Endodermal cell (in vitro differentiated cells): ENCODE measurements at regions not wholly inside any gene's neighbourhood (a gene's known extent, or its start where the extent isn't known, plus 50 kb on each side); places are given as distances from the start of the nearest gene placed in this dataset.
"Not testable (repeated sequence)": the region's sequence is repeated elsewhere in the genome, so short reads cannot be mapped to it uniquely, and the experiment has no call there.

Source experiments
- DNase-seq: peaks from one replicate; pipeline ENCODE4 v3.0.0-alpha.2; 2017
- H3K27ac ChIP-seq: 2 replicates; pipeline ENCODE4 v1.5.1; 2013; ENCODE audit warnings: mild to moderate bottlenecking, low read depth, low read length, moderate library complexity
- H3K27me3 ChIP-seq: 2 replicates; pipeline ENCODE4 v1.6.1; 2013; ENCODE audit warnings: mild to moderate bottlenecking, low read length, moderate library complexity; ENCODE audit not compliant: insufficient read depth, control insufficient read depth, poor library complexity, severe bottlenecking
- H3K36me3 ChIP-seq: 2 replicates; pipeline ENCODE4 v1.7.0; 2013; ENCODE audit warnings: mild to moderate bottlenecking, low read length, moderate library complexity; ENCODE audit not compliant: control insufficient read depth, insufficient read depth
- H3K4me1 ChIP-seq: one replicate; pipeline ENCODE4 v1.7.0; 2013; ENCODE audit warnings: low read length; ENCODE audit not compliant: control insufficient read depth, insufficient read depth
- H3K4me3 ChIP-seq: 2 replicates; pipeline ENCODE4 v1.5.1; 2013; ENCODE audit warnings: mild to moderate bottlenecking, low read length, moderate library complexity
- H3K9ac ChIP-seq: 2 replicates; pipeline ENCODE4 v1.6.1; 2013; ENCODE audit warnings: mild to moderate bottlenecking, low read length, moderate library complexity; ENCODE audit not compliant: poor library complexity, severe bottlenecking; ENCODE audit errors: extremely low read depth
- H3K9me3 ChIP-seq: 2 replicates; pipeline ENCODE4 v1.6.1; 2013; ENCODE audit warnings: mild to moderate bottlenecking, low read length, moderate library complexity; ENCODE audit not compliant: control insufficient read depth
- H3K27ac Mint-ChIP-seq: 2 replicates; pipeline ENCODE4 v1.8.0; 2020; ENCODE audit warnings: mixed read lengths
- H3K27me3 Mint-ChIP-seq: 2 replicates; pipeline ENCODE4 v1.8.0; 2021; ENCODE audit warnings: mild to moderate bottlenecking, mixed read lengths; ENCODE audit not compliant: insufficient read depth
- H3K36me3 Mint-ChIP-seq: 2 replicates; pipeline ENCODE4 v1.8.0; 2020; ENCODE audit warnings: low read depth, mixed read lengths
- H3K4me1 Mint-ChIP-seq: 2 replicates; pipeline ENCODE4 v1.8.0; 2020; ENCODE audit warnings: mixed read lengths
- H3K4me3 Mint-ChIP-seq: 2 replicates; pipeline ENCODE4 v1.8.0; 2020; ENCODE audit warnings: mild to moderate bottlenecking, moderate library complexity, mixed read lengths
- H3K9me3 Mint-ChIP-seq: 2 replicates; pipeline ENCODE4 v1.8.0; 2020; ENCODE audit warnings: mild to moderate bottlenecking, mixed read lengths
- CTCF ChIP-seq: fragments of 200-600 bp; sonication (generic); conservative IDR thresholded peaks from 2 replicates; pipeline ENCODE4 v1.5.0; 2021; ENCODE audit warnings: antibody characterized with exemption, mild to moderate bottlenecking
- WGBS, 2 experiments: methylation state at CpG; one replicate each; pipeline versions ENCODE4 v1.1.5 to v1.1.7; 2013; ENCODE audit warnings: missing lambda C conversion rate in 2 of 2, mixed read lengths in 1 of 2; ENCODE audit not compliant: insufficient coverage in 1 of 2, insufficient read length in 1 of 2; 5-methylcytosine and 5-hydroxymethylcytosine counted together

- WGBS, 2 experiments = 89% methylated on average over 7 of the region's 8 CpGs; no CpG with 5 or more reads in 1 of the 2 experiments
- Mint-ChIP-seq H3K27me3 (peaks cover 1% of the 10 kb centered on the region), H3K9me3 (peaks cover 9% of the 10 kb centered on the region), H3K4me3 (no peak overlapping the region), H3K36me3 (peaks cover 5% of the 10 kb centered on the region), H3K27ac (no peak overlapping the region), H3K4me1 (peaks cover 8% of the 10 kb centered on the region)
- DNase-seq = no peak
- peaks cover 7% of the 10 kb centered on the region for H3K9me3 ChIP-seq
- H3K27ac ChIP-seq = no peak overlapping the region
- no peak overlapping the region for H3K9ac ChIP-seq
- TF ChIP-seq CTCF = no peak
- no peak overlapping the region for H3K4me3 ChIP-seq
- H3K36me3 ChIP-seq = no peaks in the 10 kb centered on the region
- no peaks in the 10 kb centered on the region for H3K4me1 ChIP-seq
- H3K27me3 ChIP-seq = no peaks in the 10 kb centered on the region
Observed at GRCh38 chr2:109721626-109722025, 72.5 kb upstream of the RGPD5 start.

- Mint-ChIP-seq H3K4me3 (no peak overlapping the region), H3K9me3 (peaks cover 9% of the 10 kb centered on the region), H3K27ac (no peak overlapping the region), H3K4me1 (peaks cover 9% of the 10 kb centered on the region), H3K27me3 (peaks cover 1% of the 10 kb centered on the region), H3K36me3 (peaks cover 5% of the 10 kb centered on the region)
- TF ChIP-seq CTCF = no peak
- Histone ChIP-seq H3K9ac (no peak overlapping the region), H3K27ac (no peak overlapping the region), H3K36me3 (no peaks in the 10 kb centered on the region), H3K4me1 (no peaks in the 10 kb centered on the region), H3K27me3 (no peaks in the 10 kb centered on the region), H3K9me3 (peaks cover 7% of the 10 kb centered on the region), H3K4me3 (no peak overlapping the region)
- 93 to 100% methylated on average over 1 to 5 of the region's 5 CpGs for WGBS, 2 experiments
- no peak for DNase-seq
Observed at GRCh38 chr2:109722026-109722425, 72.1 kb upstream of the RGPD5 start.

GRCh38 chr2:109722640-109723039, 71.5 kb upstream of the RGPD5 start:
- not testable (repeated sequence) for H3K4me3 Mint-ChIP-seq, H3K27ac ChIP-seq, H3K4me1 ChIP-seq, H3K9me3 ChIP-seq, H3K27me3 Mint-ChIP-seq, H3K36me3 ChIP-seq, H3K4me1 Mint-ChIP-seq, H3K9ac ChIP-seq, H3K4me3 ChIP-seq, H3K9me3 Mint-ChIP-seq, H3K27me3 ChIP-seq, DNase-seq, H3K27ac Mint-ChIP-seq, H3K36me3 Mint-ChIP-seq
- 93 to 96% methylated on average over 3 of the region's 3 CpGs for WGBS, 2 experiments

GRCh38 chr2:109723153-109723552, 71.0 kb upstream of the RGPD5 start:
- not testable (repeated sequence) for H3K9me3 ChIP-seq, H3K27ac Mint-ChIP-seq, H3K36me3 Mint-ChIP-seq, H3K27me3 Mint-ChIP-seq, H3K4me1 Mint-ChIP-seq, H3K9ac ChIP-seq, H3K4me3 ChIP-seq, H3K4me3 Mint-ChIP-seq, DNase-seq, H3K27me3 ChIP-seq, H3K9me3 Mint-ChIP-seq, H3K27ac ChIP-seq, H3K36me3 ChIP-seq, H3K4me1 ChIP-seq
- WGBS, 2 experiments = 90 to 100% methylated on average over 3 of the region's 3 CpGs
